Choroid plexus epithelial cell (primary cell): ENCODE measurements at regions not wholly inside any gene's neighbourhood (a gene's known extent, or its start where the extent isn't known, plus 50 kb on each side); places are given as distances from the start of the nearest gene placed in this dataset.
"Not testable (repeated sequence)": the region's sequence is repeated elsewhere in the genome, so short reads cannot be mapped to it uniquely, and the experiment has no call there.

ENCODE experiments used
- DNase-seq: peaks from one replicate; pipeline ENCODE4 v3.0.0-alpha.2; 2010; ENCODE audit warnings: low read depth
- H3K4me3 ChIP-seq: 2 replicates; pipeline ENCODE4 v1.5.1; 2011; ENCODE audit warnings: low read depth, mild to moderate bottlenecking, control low read depth, low read length, moderate library complexity
- CTCF ChIP-seq: conservative IDR thresholded peaks from 2 replicates; pipeline ENCODE4 v1.5.1; 2011; ENCODE audit warnings: low read depth, mild to moderate bottlenecking, control low read depth, inconsistent platforms, low read length, moderate library complexity

DNA sequence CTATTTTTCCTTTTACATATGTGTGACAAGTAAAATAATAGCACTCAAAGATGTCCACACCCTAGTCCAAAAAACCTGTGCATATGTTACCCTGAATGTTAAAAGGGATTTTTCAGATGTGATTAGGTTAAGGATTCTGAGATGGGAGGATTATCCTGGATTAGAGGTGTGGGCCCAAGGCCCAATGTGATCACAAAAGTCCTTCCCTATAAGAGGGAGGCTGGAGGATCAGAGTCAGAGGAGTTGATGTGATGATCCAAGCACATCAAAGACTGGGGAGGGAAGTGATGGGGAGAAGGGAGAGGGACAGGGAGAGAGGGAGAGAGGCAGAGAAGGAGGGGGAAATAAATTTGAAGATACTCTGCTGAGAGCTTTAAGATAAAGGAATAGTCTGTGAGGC, 512.6 kb downstream of the PLOD2 start:
- no peak for DNase-seq
- H3K4me3 ChIP-seq, result no peak overlapping the region
- TF ChIP-seq CTCF, result no peak

DNA sequence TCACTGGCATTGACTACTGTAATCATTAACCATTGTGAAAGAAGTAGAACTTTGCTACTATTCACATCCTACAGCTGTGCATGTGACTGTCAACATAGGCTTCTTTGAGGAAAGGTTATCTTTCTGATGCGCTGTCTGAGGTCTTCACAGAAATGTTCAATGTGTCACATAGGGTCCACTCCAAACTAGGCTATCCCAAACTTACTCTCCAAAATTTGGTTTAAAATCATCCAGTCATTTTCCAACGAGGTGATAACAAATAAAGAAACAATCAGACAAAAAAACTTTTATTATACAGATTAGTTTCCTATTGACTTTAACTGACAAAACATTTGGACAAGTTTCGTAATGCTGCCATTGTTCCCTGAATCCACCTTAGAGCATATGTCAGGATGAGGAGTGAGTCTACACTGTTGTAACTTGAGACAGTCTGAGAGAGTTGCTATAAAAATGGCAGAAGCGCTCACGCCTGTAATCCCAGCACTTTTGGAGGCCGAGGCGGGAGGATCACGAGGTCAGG, 511.6 kb downstream of the PLOD2 start:
- no peak for DNase-seq
- H3K4me3 ChIP-seq, result no peak overlapping the region
- no peak for TF ChIP-seq CTCF

DNA sequence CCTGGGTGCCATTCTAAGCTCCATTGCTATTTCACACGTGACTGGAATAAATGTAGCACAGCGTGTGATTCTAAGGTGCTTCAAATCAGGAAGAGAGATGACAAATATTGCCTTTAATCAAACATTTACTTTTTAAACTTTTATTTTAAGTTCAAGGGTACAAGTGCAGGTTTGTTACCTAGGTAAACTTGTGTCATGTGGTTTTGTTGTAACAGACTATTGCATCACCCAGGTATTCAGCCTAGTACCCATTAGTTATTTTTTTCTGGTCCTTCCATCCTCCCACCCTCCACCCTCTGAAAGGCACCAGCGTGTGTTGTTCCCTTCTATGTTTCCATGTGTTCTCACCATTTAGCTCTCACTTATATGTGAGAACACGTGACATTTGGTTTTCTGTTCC, 510.8 kb downstream of the PLOD2 start:
- TF ChIP-seq CTCF, result no peak
- H3K4me3 ChIP-seq, result no peak overlapping the region
- no peak for DNase-seq

GRCh38 chr3:145671121-145671520, 489.9 kb downstream of the PLOD2 start:
- TF ChIP-seq CTCF, result no peak
- H3K4me3 ChIP-seq, result no peak overlapping the region
- DNase-seq, result no peak

GRCh38 chr3:145673838-145674237, 487.1 kb downstream of the PLOD2 start:
- H3K4me3 ChIP-seq, result no peak overlapping the region
- TF ChIP-seq CTCF, result no peak
- no peak for DNase-seq

- peak; percentile 62 for DNase-seq
- TF ChIP-seq CTCF, result no peak
- H3K4me3 ChIP-seq, result no peak overlapping the region
These were observed 482.6 kb downstream of the PLOD2 start for GRCh38 chr3:145678401-145678800.

GRCh38 chr3:145681181-145681580, 479.8 kb downstream of the PLOD2 start:
- TF ChIP-seq CTCF, result no peak

DNA sequence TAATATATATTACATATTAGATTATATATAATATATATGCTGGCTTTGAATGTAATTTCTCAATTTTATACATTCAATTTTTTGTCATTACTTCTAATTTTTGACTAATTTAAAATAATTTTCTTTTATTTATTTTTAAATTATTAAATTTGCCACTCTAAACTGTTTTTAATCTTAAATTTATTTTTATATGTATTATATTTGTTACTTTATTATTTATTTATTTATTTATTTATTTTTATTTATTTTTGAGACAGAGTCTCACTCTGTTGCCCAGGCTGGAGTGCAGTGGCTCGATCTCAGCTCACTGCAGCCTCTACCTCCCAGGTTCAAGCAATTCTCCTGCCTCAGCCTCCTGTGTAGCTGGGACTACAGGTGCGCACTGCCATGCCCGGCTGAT, 473.0 kb downstream of the PLOD2 start:
- not testable (repeated sequence) for DNase-seq

More at GRCh38 chr3:145681181-145681580, 479.8 kb downstream of the PLOD2 start:
- no peak for DNase-seq
- H3K4me3 ChIP-seq, result no peak overlapping the region

More for the DNA sequence above, 473.0 kb downstream of the PLOD2 start:
- not testable (repeated sequence) for H3K4me3 ChIP-seq
